ENCODE measurements at regions not wholly inside any gene's neighbourhood (a gene's known extent, or its start where the extent isn't known, plus 50 kb on each side); places are given as distances from the start of the nearest gene placed in this dataset.
A peak's percentile ranks its signal among the peaks of the same experiment; 100 is the strongest.

DNA sequence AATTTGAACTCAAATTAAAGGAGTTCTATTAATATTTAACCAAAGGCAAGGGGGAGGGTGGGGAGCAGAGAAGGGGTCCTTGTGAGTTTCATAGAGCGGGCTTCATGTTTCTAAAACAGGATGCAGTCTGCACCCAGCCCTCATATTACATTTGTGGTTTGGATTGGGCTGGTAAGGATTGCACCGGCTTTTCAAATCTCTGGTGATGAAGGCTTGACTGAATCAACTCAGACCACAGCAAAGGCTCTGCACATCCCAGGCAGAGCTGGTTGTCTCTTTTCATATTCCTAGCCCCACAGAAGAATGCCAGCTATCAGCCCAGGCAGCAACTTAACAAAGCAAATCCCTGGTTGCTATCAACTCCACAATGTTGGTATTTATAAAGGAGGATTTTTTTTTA, 1221.4 kb downstream of the VRK1 start:
- Histone ChIP-seq H3K79me2 (ENCODE audit: insufficient read depth, low read length) (no peaks in the 10 kb centered on the region), H3K4me3 (ENCODE audit: insufficient read depth, low read depth, low read length) (no peak overlapping the region), H4K20me1 (ENCODE audit: insufficient read depth, low read length) (no peaks in the 10 kb centered on the region), H3K4me1 (ENCODE audit: insufficient read depth, low read length) (no peaks in the 10 kb centered on the region), H3K27me3 (ENCODE audit: insufficient read depth, low read length) (no peaks in the 10 kb centered on the region), H3K27ac (ENCODE audit: low read depth, low read length) (no peak overlapping the region), H3K9ac (ENCODE audit: low read length) (no peak overlapping the region), H2AFZ (ENCODE audit: low read depth, low read length) (no peak overlapping the region), H3K9me3 (ENCODE audit: insufficient read depth, low read depth, low read length) (no peaks in the 10 kb centered on the region), H3K36me3 (ENCODE audit: insufficient read depth, low read length) (no peaks in the 10 kb centered on the region), H3K4me2 (ENCODE audit: low read length) (no peak overlapping the region)
- no peak overlapping the region for H3K27ac Mint-ChIP-seq (ENCODE audit: unreplicated experiment)
- H3K4me3 Mint-ChIP-seq (ENCODE audit: unreplicated experiment), result no peak overlapping the region
- TF ChIP-seq CTCF (IDR thresholded peaks at IDR 0.05; ENCODE audit: insufficient read depth, low read depth, low read length) (no peak), EZH2 (IDR thresholded peaks at IDR 0.05; ENCODE audit: insufficient read depth, low read length) (no peak)
- DNase-seq (ENCODE audit: low read depth) (no peak), FAIRE-seq (no peak)
- H3K36me3 Mint-ChIP-seq (ENCODE audit: low read depth, unreplicated experiment), result no peaks in the 10 kb centered on the region
- peaks cover 25% of the 10 kb centered on the region for H3K27me3 Mint-ChIP-seq (ENCODE audit: low read depth, unreplicated experiment)
- H3K4me1 Mint-ChIP-seq (ENCODE audit: low read depth, unreplicated experiment), result peaks cover 13% of the 10 kb centered on the region
- H3K9me3 Mint-ChIP-seq (ENCODE audit: unreplicated experiment), result no peaks in the 10 kb centered on the region

DNA sequence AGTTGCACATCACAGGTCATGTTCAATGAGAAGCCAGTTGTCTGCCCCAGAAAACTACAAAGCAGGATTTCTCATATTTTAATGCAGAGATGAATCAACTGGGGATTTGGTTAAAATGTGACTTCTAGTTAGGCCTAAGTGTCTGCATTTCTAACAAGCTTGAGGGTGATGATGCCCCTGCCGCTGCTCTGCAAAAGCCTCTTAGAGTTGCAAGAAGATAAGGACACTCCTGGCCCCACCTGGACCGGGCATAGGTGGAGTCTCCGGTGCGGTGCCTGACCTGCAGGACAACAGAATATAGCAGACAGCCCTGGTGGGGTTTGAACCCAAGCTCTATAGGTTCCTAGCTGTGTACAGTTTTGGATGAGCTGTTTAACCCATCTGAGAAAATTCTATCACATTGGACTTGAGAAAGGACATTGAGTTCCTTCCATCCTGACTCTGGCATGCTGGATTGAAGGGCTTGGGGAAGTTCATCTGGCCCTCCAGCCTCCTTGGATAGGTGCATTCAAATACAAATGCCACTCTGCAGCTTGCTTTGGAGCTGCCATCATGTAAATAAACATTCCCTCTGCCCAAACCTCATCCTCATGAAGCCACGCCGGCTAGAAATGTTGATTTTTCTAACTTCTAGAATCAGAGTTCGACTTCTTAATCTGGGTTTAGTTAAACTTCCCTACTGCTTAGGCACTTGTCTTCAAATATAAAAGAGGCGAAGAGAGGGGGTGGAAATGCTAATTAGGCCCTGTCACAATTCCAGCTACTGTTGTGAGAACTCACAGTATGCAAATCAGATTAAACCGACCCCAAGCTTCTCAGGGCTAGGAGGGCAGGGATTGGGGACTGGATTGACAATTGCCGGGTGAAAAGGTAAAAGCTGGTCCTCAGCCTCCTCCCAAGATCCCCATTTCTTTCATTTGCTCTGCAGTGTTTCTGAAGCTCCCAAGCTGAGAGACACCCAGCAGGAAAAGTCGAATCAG, 1225.6 kb downstream of the VRK1 start:
- H3K27me3 ChIP-seq (ENCODE audit: insufficient read depth, low read length), result no peaks in the 10 kb centered on the region
- H3K27me3 Mint-ChIP-seq (ENCODE audit: low read depth, unreplicated experiment), result peaks cover 30% of the 10 kb centered on the region
- no peaks in the 10 kb centered on the region for H4K20me1 ChIP-seq (ENCODE audit: insufficient read depth, low read length)
- no peak overlapping the region for H3K9ac ChIP-seq (ENCODE audit: low read length)
- peaks cover 12% of the 10 kb centered on the region for H3K4me1 Mint-ChIP-seq (ENCODE audit: low read depth, unreplicated experiment)
- DNase-seq (ENCODE audit: low read depth), result no peak
- H3K4me1 ChIP-seq (ENCODE audit: insufficient read depth, low read length), result no peaks in the 10 kb centered on the region
- no peaks in the 10 kb centered on the region for H3K9me3 ChIP-seq (ENCODE audit: insufficient read depth, low read depth, low read length)
- H3K36me3 Mint-ChIP-seq (ENCODE audit: low read depth, unreplicated experiment), result no peaks in the 10 kb centered on the region
- TF ChIP-seq EZH2 (IDR thresholded peaks at IDR 0.05; ENCODE audit: insufficient read depth, low read length) (no peak), CTCF (IDR thresholded peaks at IDR 0.05; ENCODE audit: insufficient read depth, low read depth, low read length) (no peak)
- FAIRE-seq, result no peak
- H3K4me3 Mint-ChIP-seq (ENCODE audit: unreplicated experiment), result no peak overlapping the region
- no peak overlapping the region for H3K4me2 ChIP-seq (ENCODE audit: low read length)
- no peak overlapping the region for H3K4me3 ChIP-seq (ENCODE audit: insufficient read depth, low read depth, low read length)
- no peak overlapping the region for H3K27ac Mint-ChIP-seq (ENCODE audit: unreplicated experiment)
- H3K9me3 Mint-ChIP-seq (ENCODE audit: unreplicated experiment), result no peaks in the 10 kb centered on the region
- no peak overlapping the region for H3K27ac ChIP-seq (ENCODE audit: low read depth, low read length)
- H2AFZ ChIP-seq (ENCODE audit: low read depth, low read length), result no peak overlapping the region
- no peaks in the 10 kb centered on the region for H3K36me3 ChIP-seq (ENCODE audit: insufficient read depth, low read length)
- no peaks in the 10 kb centered on the region for H3K79me2 ChIP-seq (ENCODE audit: insufficient read depth, low read length)

DNA sequence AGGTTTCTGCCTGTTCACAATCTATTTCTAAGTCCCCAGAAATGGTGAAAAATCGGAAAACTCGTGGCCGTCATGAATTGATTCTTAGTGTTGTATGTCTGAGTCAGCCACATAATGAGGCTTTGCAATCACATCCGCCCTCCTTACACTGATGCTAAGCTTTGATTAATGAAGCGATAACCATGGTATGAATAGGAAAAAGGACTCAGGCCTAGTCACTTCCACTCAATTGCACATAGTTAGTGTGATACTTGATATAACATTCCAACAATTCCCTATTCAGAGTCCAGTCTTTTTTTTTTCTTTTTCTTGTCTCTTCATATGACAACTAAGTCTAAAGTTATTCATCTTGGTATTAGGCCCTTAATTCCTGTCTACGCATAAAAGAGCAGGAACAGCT, 1231.0 kb downstream of the VRK1 start:
- no peaks in the 10 kb centered on the region for H3K79me2 ChIP-seq (ENCODE audit: insufficient read depth, low read length)
- DNase-seq (ENCODE audit: low read depth), result peak; percentile 95
- no peak overlapping the region for H3K27ac Mint-ChIP-seq (ENCODE audit: unreplicated experiment)
- no peak overlapping the region for H3K9ac ChIP-seq (ENCODE audit: low read length)
- H3K4me3 Mint-ChIP-seq (ENCODE audit: unreplicated experiment), result no peak overlapping the region
- no peaks in the 10 kb centered on the region for H3K4me1 ChIP-seq (ENCODE audit: insufficient read depth, low read length)
- no peak overlapping the region for H3K4me2 ChIP-seq (ENCODE audit: low read length)
- H3K4me1 Mint-ChIP-seq (ENCODE audit: low read depth, unreplicated experiment), result no peaks in the 10 kb centered on the region
- no peak overlapping the region for H3K27ac ChIP-seq (ENCODE audit: low read depth, low read length)
- no peak overlapping the region for H3K4me3 ChIP-seq (ENCODE audit: insufficient read depth, low read depth, low read length)
- no peaks in the 10 kb centered on the region for H3K27me3 ChIP-seq (ENCODE audit: insufficient read depth, low read length)
- no peaks in the 10 kb centered on the region for H3K36me3 ChIP-seq (ENCODE audit: insufficient read depth, low read length)
- no peak overlapping the region for H2AFZ ChIP-seq (ENCODE audit: low read depth, low read length)
- H3K36me3 Mint-ChIP-seq (ENCODE audit: low read depth, unreplicated experiment), result peaks cover 4% of the 10 kb centered on the region
- no peaks in the 10 kb centered on the region for H4K20me1 ChIP-seq (ENCODE audit: insufficient read depth, low read length)
- FAIRE-seq, result no peak
- peaks cover 19% of the 10 kb centered on the region for H3K27me3 Mint-ChIP-seq (ENCODE audit: low read depth, unreplicated experiment)
- H3K9me3 ChIP-seq (ENCODE audit: insufficient read depth, low read depth, low read length), result peaks cover 3% of the 10 kb centered on the region
- H3K9me3 Mint-ChIP-seq (ENCODE audit: unreplicated experiment), result peaks cover 11% of the 10 kb centered on the region
- TF ChIP-seq CTCF (IDR thresholded peaks at IDR 0.05; ENCODE audit: insufficient read depth, low read depth, low read length) (no peak), EZH2 (IDR thresholded peaks at IDR 0.05; ENCODE audit: insufficient read depth, low read length) (no peak)

Data from astrocyte (in vitro differentiated cells and primary cell).